GM23338 (cell line): ENCODE measurements at regions not wholly inside any gene's neighbourhood (a gene's known extent, or its start where the extent isn't known, plus 50 kb on each side); places are given as distances from the start of the nearest gene placed in this dataset.

Experiments
- ATAC-seq: fragments of 200-7000 bp; cut with Tn5 transposase; 3 replicates; pipeline ENCODE4 v1.9.1; 2020
- DNase-seq: peaks from one replicate; pipeline ENCODE4 v3.0.0-alpha.2; 2015; ENCODE audit warnings: low spot score
- H2AFZ ChIP-seq: fragments of 200-600 bp; sonication (generic); 2 replicates; pipeline ENCODE4 v1.8.0; 2016; ENCODE audit warnings: antibody characterized with exemption, mild to moderate bottlenecking, moderate library complexity
- H3F3A ChIP-seq: fragments of 200-600 bp; sonication (generic); replicated peaks from 2 replicates; pipeline ENCODE4 v1.8.0; 2017; ENCODE audit warnings: antibody characterized with exemption, mixed run types, low read depth
- H3K27ac ChIP-seq: fragments of 200-600 bp; sonication (generic); 2 replicates; pipeline ENCODE4 v1.6.1; 2016; ENCODE audit warnings: low read depth
- H3K27me3 ChIP-seq: fragments of 200-600 bp; sonication (generic); 2 replicates; pipeline ENCODE4 v1.8.0; 2016; ENCODE audit warnings: mild to moderate bottlenecking, mixed run types, moderate library complexity; ENCODE audit not compliant: insufficient read depth
- H3K36me3 ChIP-seq: fragments of 200-600 bp; sonication (generic); 2 replicates; pipeline ENCODE4 v1.8.0; 2016; ENCODE audit warnings: mild to moderate bottlenecking; ENCODE audit not compliant: insufficient read depth
- H3K4me1 ChIP-seq: fragments of 200-600 bp; sonication (generic); 2 replicates; pipeline ENCODE4 v1.8.0; 2016; ENCODE audit warnings: mild to moderate bottlenecking, moderate library complexity; ENCODE audit not compliant: insufficient read depth
- H3K4me2 ChIP-seq: fragments of 200-600 bp; sonication (generic); 2 replicates; pipeline ENCODE4 v1.7.1; 2017; ENCODE audit warnings: mixed run types
- H3K4me3 ChIP-seq: fragments of 200-600 bp; sonication (generic); 2 replicates; pipeline ENCODE4 v1.6.1; 2016; ENCODE audit warnings: mixed run types
- H3K79me2 ChIP-seq: fragments of 200-600 bp; sonication (generic); replicated peaks from 2 replicates; pipeline ENCODE4 v1.8.0; 2017; ENCODE audit warnings: mild to moderate bottlenecking; ENCODE audit not compliant: insufficient read depth
- H3K9me2 ChIP-seq: fragments of 200-600 bp; sonication (generic); 2 replicates; pipeline ENCODE4 v1.8.0; 2017; ENCODE audit not compliant: insufficient read depth
- H4K20me1 ChIP-seq: fragments of 200-600 bp; sonication (generic); replicated peaks from 2 replicates; pipeline ENCODE4 v1.8.0; 2017; ENCODE audit warnings: mild to moderate bottlenecking; ENCODE audit not compliant: insufficient read depth
- H3K27ac Mint-ChIP-seq: 2 replicates; pipeline ENCODE4 v1.8.0; 2020; ENCODE audit warnings: inconsistent platforms, mild to moderate bottlenecking, moderate library complexity, mixed read lengths
- H3K27me3 Mint-ChIP-seq: 3 replicates; pipeline ENCODE4 v1.8.0; 2022; ENCODE audit warnings: low read depth, mild to moderate bottlenecking, moderate library complexity, mixed read lengths, inconsistent platforms; ENCODE audit not compliant: insufficient read depth, poor library complexity
- H3K36me3 Mint-ChIP-seq: 3 replicates; pipeline ENCODE4 v1.8.0; 2021; ENCODE audit warnings: low read depth, mild to moderate bottlenecking, inconsistent platforms, moderate library complexity, mixed read lengths
- H3K4me1 Mint-ChIP-seq: 3 replicates; pipeline ENCODE4 v1.8.0; 2020; ENCODE audit warnings: mild to moderate bottlenecking, inconsistent platforms, mixed read lengths
- H3K4me3 Mint-ChIP-seq: 3 replicates; pipeline ENCODE4 v1.8.0; 2021; ENCODE audit warnings: moderate library complexity, mild to moderate bottlenecking, inconsistent platforms, mixed read lengths
- H3K9me3 Mint-ChIP-seq: 3 replicates; pipeline ENCODE4 v1.8.0; 2020; ENCODE audit warnings: moderate library complexity, mild to moderate bottlenecking, inconsistent platforms, mixed read lengths
- NANOG ChIP-seq: IDR thresholded peaks from 2 replicates; pipeline ENCODE4 v1.6.1; 2016; ENCODE audit warnings: antibody characterized with exemption, borderline replicate concordance
- POLR2AphosphoS5 ChIP-seq: IDR thresholded peaks from 2 replicates; pipeline ENCODE4 v1.6.1; 2016; ENCODE audit warnings: antibody characterized with exemption, low read depth
- STAT1 ChIP-seq: IDR thresholded peaks from one replicate; pipeline ENCODE4 v1.6.1; 2016; ENCODE audit warnings: antibody characterized with exemption; ENCODE audit not compliant: unreplicated experiment
- ZNF114 ChIP-seq: fragments of 250-450 bp; sonication (Bioruptor Pico); IDR thresholded peaks from 2 replicates; pipeline ENCODE4 v1.5.0; 2020; ENCODE audit warnings: mild to moderate bottlenecking, moderate library complexity
- ZNF331 ChIP-seq: fragments of 250-450 bp; sonication (Bioruptor Pico); IDR thresholded peaks from 2 replicates; pipeline ENCODE4 v1.5.0; 2020; ENCODE audit warnings: low read depth, mild to moderate bottlenecking, moderate library complexity
- TF ChIP-seq, protein P1 (sequence below): IDR thresholded peaks from one replicate; pipeline ENCODE4 v1.6.1; 2018; ENCODE audit warnings: antibody characterized with exemption; ENCODE audit not compliant: unreplicated experiment
- TF ChIP-seq, protein P2 (sequence below), 2 experiments: fragments of 200-600 bp in 1 of 2; sonication (generic) in 1 of 2; conservative IDR thresholded peaks; 2 replicates each; pipeline versions ENCODE4 v1.5.1 to v1.6.1; 2016 to 2017; ENCODE audit warnings: antibody characterized with exemption in 2 of 2, low read depth in 2 of 2, mild to moderate bottlenecking in 2 of 2, moderate library complexity in 1 of 2
- TF ChIP-seq, protein P3 (sequence below): IDR thresholded peaks from 2 replicates; pipeline ENCODE4 v1.6.1; 2016; ENCODE audit warnings: antibody characterized with exemption

DNA sequence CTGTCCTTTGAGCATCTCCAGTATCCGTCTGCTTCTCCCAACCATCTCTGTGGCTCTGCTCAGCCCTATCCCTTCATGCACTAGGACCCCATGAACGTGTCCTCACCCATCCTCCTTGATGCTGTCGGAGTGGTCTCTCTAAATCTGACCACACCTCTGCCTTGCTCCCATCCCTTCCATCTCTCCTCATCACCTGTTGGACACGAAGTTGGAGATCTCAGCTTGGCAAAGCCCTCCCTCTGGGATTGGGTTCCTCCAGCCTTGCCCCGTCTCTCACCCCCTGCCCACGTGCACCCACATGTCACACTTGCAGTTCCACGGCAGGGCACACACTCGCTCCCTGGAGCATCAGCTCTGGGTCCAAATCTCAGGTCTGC lies 135.7 kb downstream of the ACTL8 start (continued):
- TF ChIP-seq, protein P1, sequence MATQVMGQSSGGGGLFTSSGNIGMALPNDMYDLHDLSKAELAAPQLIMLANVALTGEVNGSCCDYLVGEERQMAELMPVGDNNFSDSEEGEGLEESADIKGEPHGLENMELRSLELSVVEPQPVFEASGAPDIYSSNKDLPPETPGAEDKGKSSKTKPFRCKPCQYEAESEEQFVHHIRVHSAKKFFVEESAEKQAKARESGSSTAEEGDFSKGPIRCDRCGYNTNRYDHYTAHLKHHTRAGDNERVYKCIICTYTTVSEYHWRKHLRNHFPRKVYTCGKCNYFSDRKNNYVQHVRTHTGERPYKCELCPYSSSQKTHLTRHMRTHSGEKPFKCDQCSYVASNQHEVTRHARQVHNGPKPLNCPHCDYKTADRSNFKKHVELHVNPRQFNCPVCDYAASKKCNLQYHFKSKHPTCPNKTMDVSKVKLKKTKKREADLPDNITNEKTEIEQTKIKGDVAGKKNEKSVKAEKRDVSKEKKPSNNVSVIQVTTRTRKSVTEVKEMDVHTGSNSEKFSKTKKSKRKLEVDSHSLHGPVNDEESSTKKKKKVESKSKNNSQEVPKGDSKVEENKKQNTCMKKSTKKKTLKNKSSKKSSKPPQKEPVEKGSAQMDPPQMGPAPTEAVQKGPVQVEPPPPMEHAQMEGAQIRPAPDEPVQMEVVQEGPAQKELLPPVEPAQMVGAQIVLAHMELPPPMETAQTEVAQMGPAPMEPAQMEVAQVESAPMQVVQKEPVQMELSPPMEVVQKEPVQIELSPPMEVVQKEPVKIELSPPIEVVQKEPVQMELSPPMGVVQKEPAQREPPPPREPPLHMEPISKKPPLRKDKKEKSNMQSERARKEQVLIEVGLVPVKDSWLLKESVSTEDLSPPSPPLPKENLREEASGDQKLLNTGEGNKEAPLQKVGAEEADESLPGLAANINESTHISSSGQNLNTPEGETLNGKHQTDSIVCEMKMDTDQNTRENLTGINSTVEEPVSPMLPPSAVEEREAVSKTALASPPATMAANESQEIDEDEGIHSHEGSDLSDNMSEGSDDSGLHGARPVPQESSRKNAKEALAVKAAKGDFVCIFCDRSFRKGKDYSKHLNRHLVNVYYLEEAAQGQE: no peak
- no peak for TF ChIP-seq ZNF331 (CRISPR knock-in tag)
- TF ChIP-seq POLR2AphosphoS5: no peak
- TF ChIP-seq, protein P2, sequence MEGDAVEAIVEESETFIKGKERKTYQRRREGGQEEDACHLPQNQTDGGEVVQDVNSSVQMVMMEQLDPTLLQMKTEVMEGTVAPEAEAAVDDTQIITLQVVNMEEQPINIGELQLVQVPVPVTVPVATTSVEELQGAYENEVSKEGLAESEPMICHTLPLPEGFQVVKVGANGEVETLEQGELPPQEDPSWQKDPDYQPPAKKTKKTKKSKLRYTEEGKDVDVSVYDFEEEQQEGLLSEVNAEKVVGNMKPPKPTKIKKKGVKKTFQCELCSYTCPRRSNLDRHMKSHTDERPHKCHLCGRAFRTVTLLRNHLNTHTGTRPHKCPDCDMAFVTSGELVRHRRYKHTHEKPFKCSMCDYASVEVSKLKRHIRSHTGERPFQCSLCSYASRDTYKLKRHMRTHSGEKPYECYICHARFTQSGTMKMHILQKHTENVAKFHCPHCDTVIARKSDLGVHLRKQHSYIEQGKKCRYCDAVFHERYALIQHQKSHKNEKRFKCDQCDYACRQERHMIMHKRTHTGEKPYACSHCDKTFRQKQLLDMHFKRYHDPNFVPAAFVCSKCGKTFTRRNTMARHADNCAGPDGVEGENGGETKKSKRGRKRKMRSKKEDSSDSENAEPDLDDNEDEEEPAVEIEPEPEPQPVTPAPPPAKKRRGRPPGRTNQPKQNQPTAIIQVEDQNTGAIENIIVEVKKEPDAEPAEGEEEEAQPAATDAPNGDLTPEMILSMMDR (conservative IDR thresholded peaks at IDR 0.05; ENCODE audit: low read depth in 2 of 2): no peak
- TF ChIP-seq ZNF114: no peak
- TF ChIP-seq, protein P3, sequence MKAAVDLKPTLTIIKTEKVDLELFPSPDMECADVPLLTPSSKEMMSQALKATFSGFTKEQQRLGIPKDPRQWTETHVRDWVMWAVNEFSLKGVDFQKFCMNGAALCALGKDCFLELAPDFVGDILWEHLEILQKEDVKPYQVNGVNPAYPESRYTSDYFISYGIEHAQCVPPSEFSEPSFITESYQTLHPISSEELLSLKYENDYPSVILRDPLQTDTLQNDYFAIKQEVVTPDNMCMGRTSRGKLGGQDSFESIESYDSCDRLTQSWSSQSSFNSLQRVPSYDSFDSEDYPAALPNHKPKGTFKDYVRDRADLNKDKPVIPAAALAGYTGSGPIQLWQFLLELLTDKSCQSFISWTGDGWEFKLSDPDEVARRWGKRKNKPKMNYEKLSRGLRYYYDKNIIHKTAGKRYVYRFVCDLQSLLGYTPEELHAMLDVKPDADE: no peak
- no peak for TF ChIP-seq STAT1
- no peak for TF ChIP-seq NANOG

DNA sequence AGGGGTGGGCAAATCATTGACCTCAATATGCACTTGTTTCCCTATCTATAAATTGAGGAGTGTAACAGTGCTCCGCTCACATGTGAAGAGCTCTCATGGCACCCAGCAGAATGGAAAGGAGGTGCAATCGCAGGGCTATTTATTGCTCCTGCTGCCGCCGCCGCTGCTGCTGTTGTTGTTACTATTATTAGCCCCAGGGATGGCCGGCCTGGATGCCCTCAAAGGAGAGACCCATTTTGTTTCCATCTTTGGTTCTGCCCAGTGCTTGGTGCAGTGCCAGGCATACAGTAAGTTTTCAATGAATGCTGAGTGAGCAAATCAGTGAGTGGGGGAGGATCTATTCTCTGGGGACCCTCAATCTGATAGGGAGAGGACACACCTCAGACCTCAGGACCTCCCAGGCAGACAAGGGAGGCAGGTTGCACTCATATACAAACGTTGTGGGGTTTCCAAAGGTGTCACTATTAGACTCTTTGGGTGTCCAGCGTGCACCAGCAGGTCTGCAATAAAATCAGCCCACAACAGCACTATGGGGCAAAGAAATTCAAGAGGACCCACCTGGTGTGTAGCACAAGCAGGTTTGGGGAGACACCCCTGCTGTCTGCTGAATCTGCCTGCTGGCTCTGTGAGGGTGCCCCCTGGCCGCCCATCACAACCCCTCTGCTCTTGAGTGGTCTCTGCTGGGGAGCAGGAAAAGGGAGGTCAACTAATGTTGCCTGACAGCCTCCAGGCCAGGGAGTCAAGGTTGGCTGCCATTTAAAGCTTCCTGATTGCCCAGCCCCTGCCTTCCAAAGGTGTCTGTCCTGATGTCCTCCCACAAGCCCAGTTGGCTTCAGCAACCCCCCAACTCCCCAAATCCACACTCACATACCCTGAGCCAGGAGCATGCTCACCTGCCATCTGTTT lies 136.3 kb downstream of the ACTL8 start:
- no peaks in the 10 kb centered on the region for H3K9me2 ChIP-seq
- H3K4me1 Mint-ChIP-seq: no peaks in the 10 kb centered on the region; the same call in 2 of the 3 replicates
- H3K36me3 Mint-ChIP-seq: no peaks in the 10 kb centered on the region
- TF ChIP-seq, protein P1: no peak
- TF ChIP-seq NANOG: no peak
- TF ChIP-seq, protein P3: no peak
- no peaks in the 10 kb centered on the region for H3K27me3 ChIP-seq
- H3K4me3 ChIP-seq: no peak overlapping the region
- DNase-seq (no peak), ATAC-seq (no peak)
- H3F3A ChIP-seq: no peaks in the 10 kb centered on the region
- no peak overlapping the region for H3K4me2 ChIP-seq
- H3K79me2 ChIP-seq: no peaks in the 10 kb centered on the region
- H3K4me1 ChIP-seq: no peaks in the 10 kb centered on the region
- H4K20me1 ChIP-seq: no peaks in the 10 kb centered on the region
- no peak overlapping the region for H3K27ac ChIP-seq
- H3K27ac Mint-ChIP-seq: no peak overlapping the region
- no peaks in the 10 kb centered on the region for H3K36me3 ChIP-seq
- no peak overlapping the region for H3K4me3 Mint-ChIP-seq
- no peaks in the 10 kb centered on the region for H3K9me3 Mint-ChIP-seq
- H2AFZ ChIP-seq: no peak overlapping the region
- peaks cover 16% of the 10 kb centered on the region for H3K27me3 Mint-ChIP-seq
